SU-DHL-6 (cell line): ENCODE measurements at regions not wholly inside any gene's neighbourhood (a gene's known extent, or its start where the extent isn't known, plus 50 kb on each side); places are given as distances from the start of the nearest gene placed in this dataset.

ENCODE experiments used
- H2AFZ ChIP-seq: fragments of 200-600 bp; sonication (generic); 2 replicates; pipeline ENCODE4 v1.6.1; 2014; ENCODE audit warnings: low read depth, mild to moderate bottlenecking, moderate library complexity, mixed read lengths, antibody characterized with exemption, low read length; ENCODE audit not compliant: severe bottlenecking
- H3F3A ChIP-seq: fragments of 200-600 bp; shearing (Covaris generic); 2 replicates; pipeline ENCODE4 v1.6.0; 2016; ENCODE audit warnings: antibody characterized with exemption, mild to moderate bottlenecking; ENCODE audit not compliant: insufficient read depth
- H3K27ac ChIP-seq: fragments of 200-600 bp; sonication (generic); 2 replicates; pipeline ENCODE4 v1.5.1; 2016; ENCODE audit warnings: low read depth, mild to moderate bottlenecking, low read length, moderate library complexity, mixed read lengths
- H3K27me3 ChIP-seq: fragments of 200-600 bp; sonication (generic), shearing (Covaris generic); 2 replicates; pipeline ENCODE4 v1.6.0; 2014; ENCODE audit warnings: mild to moderate bottlenecking, low read length
- H3K36me3 ChIP-seq: fragments of 200-600 bp; sonication (generic); 2 replicates; pipeline ENCODE4 v1.6.1; 2014; ENCODE audit warnings: mild to moderate bottlenecking, low read length, mixed read lengths
- H3K4me2 ChIP-seq: fragments of 300-600, 200-600 bp; shearing (Covaris generic), sonication (generic); 2 replicates; pipeline ENCODE4 v1.6.0; 2014; ENCODE audit warnings: low read length, low read depth, mild to moderate bottlenecking; ENCODE audit not compliant: poor library complexity, severe bottlenecking
- H3K4me3 ChIP-seq: fragments of 200-600 bp; sonication (generic); 2 replicates; pipeline ENCODE4 v1.5.1; 2014; ENCODE audit warnings: antibody characterized with exemption, low read length, mild to moderate bottlenecking, mixed read lengths; ENCODE audit not compliant: insufficient read depth, poor library complexity, severe bottlenecking
- H3K79me2 ChIP-seq: fragments of 200-600 bp; sonication (generic); 2 replicates; pipeline ENCODE4 v1.6.1; 2014; ENCODE audit warnings: mild to moderate bottlenecking, low read length, moderate library complexity; ENCODE audit not compliant: insufficient read depth
- H3K9ac ChIP-seq: fragments of 200-600 bp; sonication (generic); 2 replicates; pipeline ENCODE4 v1.7.0; 2014; ENCODE audit warnings: mild to moderate bottlenecking, low read length
- H3K9me2 ChIP-seq: fragments of 200-600 bp; sonication (generic); replicated peaks from 2 replicates; pipeline ENCODE4 v1.6.1; 2014; ENCODE audit warnings: low read length; ENCODE audit not compliant: insufficient read depth
- H3K9me3 ChIP-seq: fragments of 200-600 bp; sonication (generic); 2 replicates; pipeline ENCODE4 v1.6.1; 2014; ENCODE audit warnings: low read length, mixed read lengths; ENCODE audit not compliant: insufficient read depth
- H4K20me1 ChIP-seq: fragments of 200-600 bp; sonication (generic); 2 replicates; pipeline ENCODE4 v1.6.1; 2014; ENCODE audit warnings: low read depth, mild to moderate bottlenecking, antibody characterized with exemption, low read length, moderate library complexity, mixed read lengths
- CTCF ChIP-seq: fragments of 200-600 bp; sonication (generic); IDR thresholded peaks from one replicate; pipeline ENCODE4 v1.5.1; 2017; ENCODE audit warnings: antibody characterized with exemption, mild to moderate bottlenecking, low read length, moderate library complexity; ENCODE audit not compliant: insufficient read depth, poor library complexity, severe bottlenecking
- EZH2phosphoT487 ChIP-seq: fragments of 200-600 bp; sonication (generic), shearing (Covaris generic); conservative IDR thresholded peaks from 2 replicates; pipeline ENCODE4 v1.6.1; 2018; ENCODE audit warnings: mild to moderate bottlenecking, antibody characterized with exemption, low read length, moderate library complexity, mixed read lengths

- Histone ChIP-seq H2AFZ (no peak overlapping the region), H3F3A (no peaks in the 10 kb centered on the region), H3K79me2 (no peaks in the 10 kb centered on the region), H3K9me3 (no peaks in the 10 kb centered on the region), H3K4me2 (no peak overlapping the region), H4K20me1 (no peaks in the 10 kb centered on the region), H3K9ac (no peak overlapping the region), H3K36me3 (no peaks in the 10 kb centered on the region), H3K27me3 (no peaks in the 10 kb centered on the region), H3K9me2 (no peaks in the 10 kb centered on the region), H3K27ac (no peak overlapping the region), H3K4me3 (no peak overlapping the region)
- TF ChIP-seq CTCF: no peak
- TF ChIP-seq EZH2phosphoT487: no peak
Measured at GRCh38 chr2:6627316-6627715, 238.4 kb downstream of the CMPK2 start.

GRCh38 chr2:6630209-6630608, 235.5 kb downstream of the CMPK2 start:
- Histone ChIP-seq H3K9ac (no peak overlapping the region), H3K27ac (no peak overlapping the region), H3K9me3 (no peaks in the 10 kb centered on the region), H3K9me2 (no peaks in the 10 kb centered on the region), H3K4me2 (no peak overlapping the region), H3K4me3 (no peak overlapping the region), H3F3A (no peaks in the 10 kb centered on the region), H3K79me2 (no peaks in the 10 kb centered on the region), H3K36me3 (no peaks in the 10 kb centered on the region), H4K20me1 (no peaks in the 10 kb centered on the region), H3K27me3 (no peaks in the 10 kb centered on the region), H2AFZ (no peak overlapping the region)
- TF ChIP-seq EZH2phosphoT487 (no peak), CTCF (no peak)

- no peaks in the 10 kb centered on the region for H4K20me1 ChIP-seq
- no peaks in the 10 kb centered on the region for H3K9me3 ChIP-seq
- no peak overlapping the region for H3K4me2 ChIP-seq
- TF ChIP-seq EZH2phosphoT487: no peak
- no peaks in the 10 kb centered on the region for H3K36me3 ChIP-seq
- no peak overlapping the region for H3K4me3 ChIP-seq
- no peaks in the 10 kb centered on the region for H3K27me3 ChIP-seq
- H3K9me2 ChIP-seq: no peaks in the 10 kb centered on the region
- H3K79me2 ChIP-seq: no peaks in the 10 kb centered on the region
- no peak overlapping the region for H3K27ac ChIP-seq
- H2AFZ ChIP-seq: no peak overlapping the region
- no peaks in the 10 kb centered on the region for H3F3A ChIP-seq
- H3K9ac ChIP-seq: no peak overlapping the region
Measured at GRCh38 chr2:6635296-6635695, 230.4 kb downstream of the CMPK2 start.

- H3K27me3 ChIP-seq: no peaks in the 10 kb centered on the region
- no peaks in the 10 kb centered on the region for H4K20me1 ChIP-seq
- no peaks in the 10 kb centered on the region for H3K36me3 ChIP-seq
- H3K4me2 ChIP-seq: no peak overlapping the region
- no peak overlapping the region for H3K4me3 ChIP-seq
- no peaks in the 10 kb centered on the region for H3K9me3 ChIP-seq
- H3K9ac ChIP-seq: no peak overlapping the region
- TF ChIP-seq EZH2phosphoT487: no peak
- no peak for TF ChIP-seq CTCF
- H3K79me2 ChIP-seq: no peaks in the 10 kb centered on the region
- H3K9me2 ChIP-seq: no peaks in the 10 kb centered on the region
- H3K27ac ChIP-seq: no peak overlapping the region
- no peak overlapping the region for H2AFZ ChIP-seq
- no peaks in the 10 kb centered on the region for H3F3A ChIP-seq
Measured at GRCh38 chr2:6637330-6637729, 228.4 kb downstream of the CMPK2 start.
